A549 (cell line): ENCODE measurements at regions not wholly inside any gene's neighbourhood (a gene's known extent, or its start where the extent isn't known, plus 50 kb on each side); places are given as distances from the start of the nearest gene placed in this dataset.

Source experiments
- ATAC-seq, 2 experiments: fragments of 200-7000 bp in 1 of 2; fragments of >200 bp in 1 of 2; cut with Nextera tagmentation in 1 of 2; cut with Tn5 transposase in 1 of 2; 3 replicates each; pipeline versions ENCODE4 v1.8.0 to v1.9.1; 2018 to 2020; ENCODE audit warnings: mild to moderate bottlenecking in 1 of 2, moderate library complexity in 1 of 2
- CTCF ChIA-PET: fragments of 300-600 bp; sonication (Branson Sonifier 250); formaldehyde crosslinking; extraction: SDS; loops from one replicate; lab custom pipeline; 2021; ENCODE audit warnings: antibody characterized with exemption, inconsistent platforms; lab: Yijun Ruan, JAX
- POLR2A ChIA-PET: fragments of 350-600 bp; formaldehyde crosslinking; extraction: SDS; loops from one replicate; lab custom pipeline; 2021; ENCODE audit warnings: antibody characterized with exemption, inconsistent platforms; lab: Yijun Ruan, JAX
- DNase-seq, 2 experiments: peaks; one replicate each; pipeline versions ENCODE4 v3.0.0 to v3.0.0-alpha.2; 2011 to 2016; ENCODE audit warnings: low read depth in 1 of 2, low spot score in 1 of 2
- FAIRE-seq: peaks from 2 replicates; lab custom pipeline; 2011; peaks lifted over from hg19 to GRCh38; lab: Jason Lieb, UNC
- H3K27ac ChIP-seq, 2 experiments: fragments of >200 bp; sonication (Bioruptor Twin); formaldehyde crosslinking; 3 replicates each; pipeline ENCODE4 v1.5.1; 2016 to 2017
- H3K4me1 ChIP-seq: fragments of >200 bp; sonication (Bioruptor Twin); formaldehyde crosslinking; 3 replicates; pipeline ENCODE4 v1.6.1; 2016
- H3K4me2 ChIP-seq: fragments of >200 bp; sonication (Bioruptor Twin); formaldehyde crosslinking; 3 replicates; pipeline ENCODE4 v1.6.1; 2016
- H3K4me3 ChIP-seq: fragments of >200 bp; sonication (Bioruptor Twin); formaldehyde crosslinking; 3 replicates; pipeline ENCODE4 v1.5.1; 2016
- H3K9me3 ChIP-seq: fragments of >200 bp; sonication (Bioruptor Twin); formaldehyde crosslinking; 3 replicates; pipeline ENCODE4 v1.6.1; 2016
- BHLHE40 ChIP-seq: IDR thresholded peaks from 2 replicates; pipeline ENCODE4 v1.6.1; 2012; ENCODE audit warnings: low read depth, low read length, inconsistent platforms
- CBX8 ChIP-seq: fragments of 200-600 bp; sonication (generic); IDR thresholded peaks from 2 replicates; pipeline ENCODE4 v1.6.1; 2016
- CEBPB ChIP-seq, 2 experiments: fragments of >200 bp in 1 of 2; sonication (Bioruptor Twin) in 1 of 2; formaldehyde crosslinking in 1 of 2; IDR thresholded peaks; 2 replicates each; pipeline ENCODE4 v1.6.1; 2012 to 2016
- CTCF ChIP-seq: fragments of >200 bp; sonication (Bioruptor Twin); formaldehyde crosslinking; IDR thresholded peaks from 3 replicates; pipeline ENCODE4 v1.5.1; 2016
- ELK1 ChIP-seq: fragments of 150-350 bp; IDR thresholded peaks from 2 replicates; pipeline ENCODE4 v1.6.1; 2014; ENCODE audit warnings: low read depth, mild to moderate bottlenecking, low read length
- FOSB ChIP-seq: fragments of 250-450 bp; sonication (Bioruptor Pico); IDR thresholded peaks from 2 replicates; pipeline ENCODE4 v1.5.0; 2020; ENCODE audit warnings: mild to moderate bottlenecking, moderate library complexity
- FOSL2 ChIP-seq, 2 experiments: fragments of 450-650 bp in 1 of 2; fragments of >200 bp in 1 of 2; sonication (Bioruptor Twin) in 1 of 2; formaldehyde crosslinking; IDR thresholded peaks; 2 replicates each; pipeline versions ENCODE4 v1.5.0 to v1.6.1; 2016 to 2020; ENCODE audit warnings: mild to moderate bottlenecking in 1 of 2, moderate library complexity in 1 of 2
- GATA3 ChIP-seq: IDR thresholded peaks from 2 replicates; pipeline ENCODE4 v1.6.1; 2012; ENCODE audit warnings: borderline replicate concordance
- HDAC2 ChIP-seq: fragments of 200-600 bp; sonication (generic); IDR thresholded peaks from 2 replicates; pipeline ENCODE4 v1.6.1; 2016
- HES2 ChIP-seq: fragments of >200 bp; sonication (Bioruptor Twin); formaldehyde crosslinking; IDR thresholded peaks from 2 replicates; pipeline ENCODE4 v1.6.1; 2016
- HEYL ChIP-seq: fragments of 250-450 bp; sonication (Bioruptor Pico); IDR thresholded peaks from 2 replicates; pipeline ENCODE4 v1.8.0; 2021; ENCODE audit warnings: mild to moderate bottlenecking, moderate library complexity
- HOXB13 ChIP-seq: fragments of 250-450 bp; sonication (Bioruptor Pico); IDR thresholded peaks from 2 replicates; pipeline ENCODE4 v1.5.0; 2020; ENCODE audit warnings: low read depth, mild to moderate bottlenecking, moderate library complexity
- JUNB ChIP-seq: fragments of >200 bp; sonication (Bioruptor Twin); formaldehyde crosslinking; IDR thresholded peaks from 2 replicates; pipeline ENCODE4 v1.6.1; 2016
- KDM1A ChIP-seq: fragments of 200-600 bp; sonication (generic); IDR thresholded peaks from 2 replicates; pipeline ENCODE4 v1.6.1; 2016; ENCODE audit warnings: low read depth, mild to moderate bottlenecking
- KDM5A ChIP-seq: fragments of 200-600 bp; sonication (generic); IDR thresholded peaks from 2 replicates; pipeline ENCODE4 v1.6.1; 2016; ENCODE audit warnings: antibody characterized with exemption, mild to moderate bottlenecking
- MAFK ChIP-seq: fragments of 450-650 bp; IDR thresholded peaks from 2 replicates; pipeline ENCODE4 v1.6.1; 2014; ENCODE audit not compliant: partially characterized antibody
- MAX ChIP-seq: IDR thresholded peaks from 2 replicates; pipeline ENCODE4 v1.6.1; 2012
- MAZ ChIP-seq: fragments of 150-350 bp; IDR thresholded peaks from 2 replicates; pipeline ENCODE4 v1.6.1; 2014; ENCODE audit warnings: antibody characterized with exemption, low read depth, low read length, borderline replicate concordance
- MYC ChIP-seq: IDR thresholded peaks from 2 replicates; pipeline ENCODE4 v1.6.1; 2012; ENCODE audit warnings: mild to moderate bottlenecking, inconsistent platforms, low read length, improper control_type of control experiment, borderline replicate concordance
- PBX3 ChIP-seq: IDR thresholded peaks from 2 replicates; pipeline ENCODE4 v1.6.1; 2012
- POLR2AphosphoS2 ChIP-seq: conservative IDR thresholded peaks from 2 replicates; pipeline ENCODE4 v1.6.1; 2012; ENCODE audit warnings: low read length, improper control_type of control experiment, inconsistent platforms
- RCOR1 ChIP-seq: fragments of 150-350 bp; IDR thresholded peaks from 2 replicates; pipeline ENCODE4 v1.6.1; 2014; ENCODE audit warnings: antibody characterized with exemption, low read length, low read depth
- REST ChIP-seq: fragments of 200-600 bp; sonication (generic); IDR thresholded peaks from 2 replicates; pipeline ENCODE4 v1.6.1; 2016; ENCODE audit warnings: antibody characterized with exemption, mild to moderate bottlenecking, moderate library complexity
- RNF2 ChIP-seq: fragments of 200-600 bp; sonication (generic); IDR thresholded peaks from 2 replicates; pipeline ENCODE4 v1.6.1; 2016; ENCODE audit warnings: low read depth, mild to moderate bottlenecking, antibody characterized with exemption, moderate library complexity, borderline replicate concordance
- SREBF2 ChIP-seq: fragments of 450-650 bp; IDR thresholded peaks from 2 replicates; pipeline ENCODE4 v1.6.1; 2014; ENCODE audit warnings: mild to moderate bottlenecking, moderate library complexity
- TP53 ChIP-seq: fragments of 250-450 bp; sonication (Bioruptor Pico); IDR thresholded peaks from 2 replicates; pipeline ENCODE4 v1.5.0; 2021; ENCODE audit warnings: mild to moderate bottlenecking, moderate library complexity
- ZNF302 ChIP-seq: fragments of 250-450 bp; sonication (Bioruptor Pico); IDR thresholded peaks from 2 replicates; pipeline ENCODE4 v1.9.0; 2021; ENCODE audit warnings: inconsistent platforms, mild to moderate bottlenecking, moderate library complexity
- WGBS: methylation state at CpG from one replicate; pipeline ENCODE4 v1.1.6; 2017; ENCODE audit errors: missing lambda C conversion rate; 5-methylcytosine and 5-hydroxymethylcytosine counted together

- ChIA-PET CTCF (no interaction called here), POLR2A (no interaction called here)
- DNase-seq: no peak
- no peaks in the 10 kb centered on the region for H3K4me1 ChIP-seq
- TF ChIP-seq JUNB (no peak), ZNF302 (CRISPR knock-in tag) (no peak)
- 41% methylated on average over 5 of the region's 5 CpGs for WGBS
- ATAC-seq: no peak
- H3K4me3 ChIP-seq: no peak overlapping the region
- FAIRE-seq: no peak
- no peak overlapping the region for H3K4me2 ChIP-seq
- H3K9me3 ChIP-seq: no peaks in the 10 kb centered on the region
- H3K27ac ChIP-seq: no peak overlapping the region
Observed at GRCh38 chr16:63241497-63242028, 1205.3 kb upstream of the CDH8 start.

- no peak overlapping the region for H3K27ac ChIP-seq
- CTCF ChIA-PET: no interaction called here
- ATAC-seq (no peak), FAIRE-seq (no peak), DNase-seq (no peak)
- no peak overlapping the region for H3K4me2 ChIP-seq
- no peak overlapping the region for H3K4me3 ChIP-seq
- WGBS: 26% methylated on average over 1 of the region's 1 CpG
- H3K9me3 ChIP-seq: no peaks in the 10 kb centered on the region
- no peak for TF ChIP-seq REST
- TF ChIP-seq MAX: no peak
- TF ChIP-seq KDM5A: no peak
- no peak for TF ChIP-seq JUNB
- TF ChIP-seq HOXB13 (CRISPR knock-in tag): no peak
- no peak for TF ChIP-seq BHLHE40
- no peak for TF ChIP-seq FOSB (CRISPR knock-in tag)
- no peak for TF ChIP-seq MYC
- no peak for TF ChIP-seq HDAC2
- TF ChIP-seq FOSL2 (IDR thresholded peaks at IDR 0.05): no peak
- no peak for TF ChIP-seq FOSL2 (CRISPR knock-in tag; IDR thresholded peaks at IDR 0.05)
- POLR2A ChIA-PET: no interaction called here
- H3K4me1 ChIP-seq: no peaks in the 10 kb centered on the region
Observed at GRCh38 chr16:63239065-63239570, 1202.9 kb upstream of the CDH8 start.

GRCh38 chr16:63230421-63231040 lies 1194.3 kb upstream of the CDH8 start:
- FAIRE-seq (no peak), DNase-seq (no peak), ATAC-seq (no peak)
- WGBS: 9% methylated on average over 3 of the region's 3 CpGs
- CTCF ChIA-PET: no interaction called here
- Histone ChIP-seq H3K27ac (no peak overlapping the region), H3K4me1 (no peaks in the 10 kb centered on the region), H3K4me2 (no peak overlapping the region), H3K4me3 (no peak overlapping the region), H3K9me3 (no peaks in the 10 kb centered on the region)
- POLR2A ChIA-PET: no interaction called here
- TF ChIP-seq MAZ (no peak), GATA3 (no peak), PBX3 (no peak), CTCF (no peak), ELK1 (no peak), SREBF2 (no peak), CEBPB (IDR thresholded peaks at IDR 0.05) (no peak), MAFK (no peak), KDM5A (no peak), CBX8 (no peak), MYC (no peak), HEYL (CRISPR knock-in tag) (no peak), RCOR1 (no peak), TP53 (CRISPR knock-in tag) (no peak), HES2 (no peak), POLR2AphosphoS2 (no peak), RNF2 (no peak), KDM1A (no peak)
